ENCODE measurements at regions not wholly inside any gene's neighbourhood (a gene's known extent, or its start where the extent isn't known, plus 50 kb on each side); places are given as distances from the start of the nearest gene placed in this dataset.
A peak's percentile ranks its signal among the peaks of the same experiment; 100 is the strongest.

DNA sequence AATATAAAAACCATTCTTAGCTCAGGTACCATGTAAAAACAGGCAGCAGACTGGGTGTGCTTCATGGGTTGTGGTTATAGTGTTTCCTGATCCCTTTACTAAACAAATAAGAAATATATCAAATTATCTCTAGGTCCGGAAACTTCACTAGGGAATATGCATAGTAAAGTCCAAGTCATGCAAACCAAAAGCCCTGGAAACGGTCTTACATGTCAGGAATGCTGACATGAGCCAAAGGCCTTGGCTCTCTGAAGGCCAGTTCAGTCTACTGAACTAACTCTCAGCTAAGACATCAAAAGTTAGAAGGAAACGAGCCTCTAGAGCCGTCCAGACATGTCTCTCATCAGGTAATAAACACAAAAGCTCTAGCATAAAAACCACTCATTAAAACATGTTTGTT, 778.9 kb upstream of the ZNF608 start:
- H3K4me1 Mint-ChIP-seq: no peaks in the 10 kb centered on the region
- DNase-seq: no peak
- H3K4me3 Mint-ChIP-seq: no peak overlapping the region
- peaks cover 0 to 7% (median 3%) of the 10 kb centered on the region in 6 donors for H3K9me3 Mint-ChIP-seq
- peaks cover 0 to 1% (median 0%) of the 10 kb centered on the region in 3 donors for H3K27me3 Mint-ChIP-seq (ENCODE audit: low read depth in 3 of 3)
- no peaks in the 10 kb centered on the region for H3K36me3 Mint-ChIP-seq
- no peak overlapping the region for H3K27ac Mint-ChIP-seq

DNA sequence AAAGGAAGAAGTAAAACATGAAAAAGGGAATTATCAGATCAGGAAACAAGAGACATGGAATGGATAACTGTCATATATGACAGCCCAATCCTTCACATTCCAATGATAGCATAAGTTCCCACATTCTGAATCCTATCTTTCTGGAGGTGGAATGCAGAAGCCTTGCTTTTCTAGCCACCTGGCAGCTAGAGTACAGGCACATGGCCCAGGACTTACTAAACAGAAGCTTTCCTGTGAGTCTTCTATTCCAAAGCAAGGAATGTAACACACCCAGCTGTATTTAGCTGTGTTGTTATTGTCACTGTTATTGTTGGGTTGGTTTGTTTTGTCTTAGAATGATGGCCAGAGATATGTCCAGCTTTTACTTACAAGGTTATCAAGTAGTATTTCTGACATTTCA, 780.5 kb upstream of the ZNF608 start:
- Mint-ChIP-seq H3K27ac (no peak overlapping the region), H3K36me3 (no peaks in the 10 kb centered on the region), H3K4me1 (no peaks in the 10 kb centered on the region), H3K9me3 (peaks cover 0 to 2% (median 0%) of the 10 kb centered on the region in 6 donors), H3K27me3 (ENCODE audit: low read depth in 3 of 3) (peaks cover 0 to 1% (median 0%) of the 10 kb centered on the region in 3 donors), H3K4me3 (no peak overlapping the region)
- no peak for DNase-seq

DNA sequence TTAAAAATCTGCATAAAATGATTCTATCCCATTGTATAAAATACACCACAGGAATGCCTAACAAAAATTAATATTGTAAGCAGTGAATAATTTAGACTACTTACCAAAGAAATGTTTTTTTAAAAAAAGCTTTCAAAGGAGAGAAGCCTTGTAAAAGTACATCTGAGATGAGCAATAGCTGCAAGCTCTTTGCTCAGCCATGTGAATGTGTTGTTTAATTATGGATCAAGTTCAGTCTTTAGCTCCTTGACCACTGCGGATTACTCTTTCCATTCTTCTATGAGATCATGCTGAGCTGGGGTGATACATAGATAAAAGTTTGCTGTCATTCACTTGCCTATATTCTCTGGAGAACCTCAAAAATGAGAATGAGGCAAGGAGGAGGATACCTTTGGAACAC, 782.4 kb upstream of the ZNF608 start:
- peaks cover 0 to 5% (median 1%) of the 10 kb centered on the region in 6 donors for H3K9me3 Mint-ChIP-seq
- no peaks in the 10 kb centered on the region for H3K4me1 Mint-ChIP-seq
- no peak overlapping the region for H3K27ac Mint-ChIP-seq
- DNase-seq: no peak
- H3K4me3 Mint-ChIP-seq: no peak overlapping the region
- H3K27me3 Mint-ChIP-seq (ENCODE audit: low read depth in 3 of 3): peaks cover 0 to 3% (median 0%) of the 10 kb centered on the region in 3 donors
- H3K36me3 Mint-ChIP-seq: peaks cover 0 to under 1% (median 0%) of the 10 kb centered on the region in 3 donors

DNA sequence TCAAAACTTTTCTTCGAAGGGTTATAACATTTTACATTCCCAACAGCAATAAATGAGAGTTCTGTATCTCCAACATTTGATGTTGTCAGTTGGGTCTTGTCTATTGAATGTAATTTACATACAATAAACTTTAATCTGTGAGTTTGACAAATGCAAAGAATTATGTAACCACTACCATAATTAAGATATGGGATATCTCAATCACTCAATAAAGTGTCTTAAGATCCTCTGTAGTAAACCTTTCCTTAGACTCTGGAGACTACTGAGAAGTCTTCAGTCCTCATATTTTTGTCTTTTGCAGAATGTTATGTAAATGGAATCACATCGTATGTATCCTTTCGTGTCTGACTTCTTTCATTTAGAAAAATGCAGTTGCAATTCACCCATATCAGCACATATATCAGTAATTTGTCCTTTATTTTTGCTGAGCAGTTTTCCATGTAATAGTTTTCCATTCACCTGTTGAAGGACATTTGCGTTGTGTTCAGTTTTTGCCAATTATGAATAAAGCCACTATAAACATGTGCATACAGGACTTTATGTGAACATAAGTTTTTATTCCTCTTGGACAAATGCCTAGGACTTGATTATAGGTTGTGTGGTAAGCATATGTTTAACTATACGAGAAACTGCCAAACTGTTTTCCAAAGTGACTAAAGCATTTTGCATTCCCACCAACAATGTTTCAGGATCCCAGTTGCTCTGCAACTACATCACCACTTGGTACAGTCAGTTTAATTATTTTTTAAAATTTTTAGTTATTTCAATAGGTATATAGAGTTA, 784.6 kb upstream of the ZNF608 start:
- Mint-ChIP-seq H3K4me3 (no peak overlapping the region), H3K4me1 (peaks cover 8 to 10% of the 10 kb centered on the region in 2 donors), H3K27me3 (ENCODE audit: low read depth in 3 of 3) (peaks cover 0 to 3% (median 0%) of the 10 kb centered on the region in 3 donors), H3K27ac (no peak overlapping the region), H3K36me3 (peaks cover 0 to 7% (median 0%) of the 10 kb centered on the region in 3 donors), H3K9me3 (peaks cover 0 to 16% (median 5%) of the 10 kb centered on the region in 6 donors)
- DNase-seq: no peak

DNA sequence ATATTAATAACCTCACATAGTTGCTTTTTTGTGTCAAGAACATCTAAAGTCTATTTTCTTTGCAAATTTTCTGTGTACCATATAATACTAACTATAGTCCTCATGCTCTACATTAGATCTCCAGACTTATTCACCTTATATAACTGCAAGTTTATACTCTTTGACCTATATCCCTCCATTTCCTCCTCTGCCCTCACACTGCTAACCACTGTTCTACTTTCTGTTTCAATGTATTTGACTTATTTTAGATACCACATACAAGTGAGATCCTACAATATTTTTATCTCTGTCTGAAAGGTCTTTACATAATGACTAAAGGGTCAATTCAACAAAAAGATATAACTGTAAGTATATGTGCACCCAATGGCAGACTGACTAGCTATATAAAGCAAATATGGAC, 789.7 kb upstream of the ZNF608 start:
- H3K4me3 Mint-ChIP-seq: peak overlapping the region; percentile 7 to 68 (median 54)
- H3K4me1 Mint-ChIP-seq: peaks cover 28 to 29% of the 10 kb centered on the region in 2 donors
- DNase-seq: peak; percentile 26 to 35 (median 26)
- H3K36me3 Mint-ChIP-seq: peaks cover 6 to 17% (median 17%) of the 10 kb centered on the region in 3 donors
- peak overlapping the region; percentile 3 to 88 (median 64) for H3K27ac Mint-ChIP-seq
- peaks cover 0 to 2% (median 0%) of the 10 kb centered on the region in 3 donors for H3K27me3 Mint-ChIP-seq (ENCODE audit: low read depth in 3 of 3)
- H3K9me3 Mint-ChIP-seq: peaks cover 9 to 36% (median 20%) of the 10 kb centered on the region in 6 donors

DNA sequence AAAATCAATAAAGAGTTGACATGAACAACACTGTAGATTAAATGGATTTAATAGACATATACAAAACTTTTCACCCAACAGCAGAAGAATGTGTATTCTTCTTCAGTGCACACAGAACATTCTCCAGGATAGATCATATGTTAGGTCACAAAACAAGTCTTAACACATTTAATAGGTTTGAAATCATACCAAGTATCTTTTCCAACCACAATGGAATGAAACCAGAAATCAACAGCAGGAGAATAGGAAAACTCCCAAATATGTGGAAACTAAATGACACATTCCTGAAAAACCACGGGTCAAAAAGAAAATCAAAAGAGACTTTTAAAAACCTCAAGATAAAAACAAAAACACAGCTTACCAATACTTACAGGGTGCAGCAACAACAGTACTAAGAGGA, 790.1 kb upstream of the ZNF608 start:
- H3K27ac Mint-ChIP-seq: peak overlapping the region; percentile 3 to 88 (median 64)
- peak overlapping the region; percentile 7 to 68 (median 54) for H3K4me3 Mint-ChIP-seq
- no peak for DNase-seq

DNA sequence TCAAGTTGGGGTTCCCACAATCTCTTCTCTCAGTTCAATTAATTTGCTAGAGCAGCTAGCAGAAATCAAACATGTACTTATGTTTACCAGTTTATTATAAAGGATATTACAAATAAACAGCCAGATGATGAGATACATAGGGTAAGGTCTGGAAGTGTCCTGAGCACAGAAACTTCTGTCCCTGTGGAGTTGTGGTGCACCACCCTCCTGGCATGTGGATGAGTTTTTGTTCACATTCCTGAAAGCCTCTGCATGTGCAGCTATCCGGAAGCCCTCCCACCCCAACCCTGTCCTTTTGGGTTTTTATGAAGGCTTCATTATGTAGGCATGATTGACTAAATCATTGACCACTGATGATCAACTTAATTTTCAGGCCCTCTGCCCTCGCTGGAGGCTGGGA, 791.2 kb upstream of the ZNF608 start:
- Mint-ChIP-seq H3K27me3 (ENCODE audit: low read depth in 3 of 3) (peaks cover 0 to 2% (median 0%) of the 10 kb centered on the region in 3 donors), H3K27ac (peak overlapping the region in 3 of 6 donors; percentile 24 to 46 (median 31)), H3K4me3 (peak overlapping the region in 1 of 5 donors; percentile 28), H3K4me1 (peaks cover 28 to 29% of the 10 kb centered on the region in 2 donors), H3K9me3 (peaks cover 9 to 36% (median 20%) of the 10 kb centered on the region in 6 donors), H3K36me3 (peaks cover 6 to 17% (median 17%) of the 10 kb centered on the region in 3 donors)
- no peak for DNase-seq

More for the DNA sequence above, 790.1 kb upstream of the ZNF608 start:
- Mint-ChIP-seq H3K4me1 (peaks cover 28 to 29% of the 10 kb centered on the region in 2 donors), H3K36me3 (peaks cover 6 to 17% (median 17%) of the 10 kb centered on the region in 3 donors), H3K27me3 (ENCODE audit: low read depth in 3 of 3) (peaks cover 0 to 2% (median 0%) of the 10 kb centered on the region in 3 donors), H3K9me3 (peaks cover 9 to 36% (median 20%) of the 10 kb centered on the region in 6 donors)

DNA sequence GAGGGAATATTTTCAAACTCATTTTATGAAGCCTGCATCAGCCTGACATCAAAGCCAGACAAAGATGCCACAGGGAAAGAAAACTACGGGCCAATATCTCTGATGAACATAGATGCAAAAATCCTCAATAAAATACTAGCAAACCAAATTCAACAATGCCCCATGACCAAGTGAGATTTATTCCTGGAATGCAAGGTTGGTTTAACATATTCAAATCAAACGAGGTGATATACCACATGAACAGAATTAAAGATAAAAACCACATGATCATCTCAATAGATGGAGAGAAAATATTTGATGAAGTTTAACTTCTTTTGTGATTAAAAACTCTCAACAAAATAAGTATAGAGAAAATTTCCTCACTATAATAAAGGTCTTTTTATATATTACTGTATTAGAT, 792.0 kb upstream of the ZNF608 start:
- Mint-ChIP-seq H3K4me3 (peak overlapping the region in 1 of 5 donors; percentile 5), H3K27me3 (ENCODE audit: low read depth in 3 of 3) (peaks cover 0 to 2% (median 0%) of the 10 kb centered on the region in 3 donors), H3K36me3 (peaks cover 6 to 17% (median 17%) of the 10 kb centered on the region in 3 donors), H3K4me1 (peaks cover 28 to 29% of the 10 kb centered on the region in 2 donors), H3K9me3 (peaks cover 9 to 33% (median 20%) of the 10 kb centered on the region in 6 donors), H3K27ac (peak overlapping the region in 1 of 6 donors; percentile 3)
- DNase-seq: no peak

DNA sequence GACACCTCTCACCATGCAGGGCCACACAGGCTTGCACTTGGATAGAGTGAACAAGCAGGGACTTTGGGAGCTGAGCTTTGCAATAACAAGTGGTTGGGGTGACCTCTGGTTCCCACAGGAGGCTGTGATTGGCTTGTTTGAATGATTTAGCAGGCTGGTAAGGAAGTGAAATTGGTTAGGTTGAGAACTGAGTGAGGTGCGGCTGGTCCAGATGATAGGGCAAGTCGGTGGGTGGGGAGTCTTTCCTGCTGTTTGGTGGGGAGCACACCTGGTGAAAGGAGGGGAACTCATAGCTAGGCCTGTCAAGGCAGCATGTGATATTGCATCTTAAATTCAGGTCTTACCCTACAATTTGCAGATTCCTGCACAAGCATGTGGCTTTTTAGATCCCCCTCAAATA, 794.6 kb upstream of the ZNF608 start:
- Mint-ChIP-seq H3K9me3 (peaks cover 9 to 22% (median 17%) of the 10 kb centered on the region in 6 donors), H3K36me3 (peaks cover 6 to 17% (median 10%) of the 10 kb centered on the region in 3 donors), H3K4me1 (peaks cover 17 to 20% of the 10 kb centered on the region in 2 donors), H3K27ac (no peak overlapping the region), H3K27me3 (ENCODE audit: low read depth in 3 of 3) (peaks cover 0 to 3% (median 0%) of the 10 kb centered on the region in 3 donors), H3K4me3 (peak overlapping the region in 1 of 5 donors; percentile 26)
- no peak for DNase-seq

DNA sequence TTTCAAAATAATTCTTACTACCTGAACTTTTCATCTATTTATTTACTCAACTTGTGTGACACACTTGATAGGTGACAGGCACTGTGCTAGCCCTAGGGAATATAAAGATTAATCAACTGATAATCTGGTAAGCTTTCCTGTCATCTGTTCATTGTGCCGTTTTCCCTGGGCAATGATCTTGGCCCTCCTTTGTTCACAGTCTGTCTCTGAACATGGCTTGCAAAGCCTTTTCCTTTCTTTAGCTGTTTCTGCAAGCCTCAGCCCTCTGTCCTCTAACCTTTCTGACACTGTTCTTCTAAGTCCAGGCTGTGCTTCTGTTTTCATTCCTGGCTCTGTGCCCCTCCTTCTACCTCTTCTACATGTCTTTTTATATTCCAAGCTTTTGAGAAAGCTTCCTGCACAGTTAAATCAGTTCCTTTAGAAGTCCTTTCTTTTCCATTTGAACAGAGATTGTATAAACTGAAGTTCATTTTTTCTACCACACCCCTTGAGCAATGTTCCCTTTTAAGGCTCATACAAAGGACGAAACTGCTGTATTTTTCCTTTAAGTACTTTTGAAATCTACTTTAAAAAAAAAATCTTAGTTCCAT, 803.0 kb upstream of the ZNF608 start:
- Mint-ChIP-seq H3K27ac (no peak overlapping the region), H3K4me3 (no peak overlapping the region), H3K36me3 (peaks cover 0 to 5% (median 0%) of the 10 kb centered on the region in 3 donors), H3K27me3 (ENCODE audit: low read depth in 3 of 3) (peaks cover 0 to 3% (median 2%) of the 10 kb centered on the region in 3 donors), H3K4me1 (no peaks in the 10 kb centered on the region), H3K9me3 (peaks cover 0 to 6% (median 0%) of the 10 kb centered on the region in 6 donors)
- no peak for DNase-seq

DNA sequence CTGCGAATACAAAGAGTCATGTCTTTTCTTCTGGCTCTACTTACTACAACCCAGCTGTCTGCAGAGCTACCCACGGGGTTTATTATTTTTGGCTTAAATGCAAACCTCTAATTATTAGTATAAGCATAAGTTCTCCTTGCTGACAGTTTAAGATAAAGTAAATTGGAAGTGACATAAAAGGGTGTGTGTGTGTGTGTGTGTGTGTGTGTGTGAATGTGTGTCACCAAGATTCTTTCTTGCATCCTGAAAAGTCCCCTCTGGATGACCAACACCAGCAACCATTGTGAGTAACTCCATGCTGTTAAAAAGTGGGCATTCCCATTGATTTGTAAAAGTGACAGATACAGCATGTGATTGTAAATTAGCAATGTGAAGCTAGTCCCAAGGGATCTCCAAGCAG, 803.8 kb upstream of the ZNF608 start:
- Mint-ChIP-seq H3K4me1 (no peaks in the 10 kb centered on the region), H3K4me3 (no peak overlapping the region), H3K27me3 (ENCODE audit: low read depth in 3 of 3) (peaks cover 0 to 4% (median 0%) of the 10 kb centered on the region in 3 donors), H3K27ac (no peak overlapping the region), H3K36me3 (peaks cover 0 to 7% (median 0%) of the 10 kb centered on the region in 3 donors), H3K9me3 (peaks cover 0 to 6% (median 0%) of the 10 kb centered on the region in 6 donors)
- DNase-seq: no peak

DNA sequence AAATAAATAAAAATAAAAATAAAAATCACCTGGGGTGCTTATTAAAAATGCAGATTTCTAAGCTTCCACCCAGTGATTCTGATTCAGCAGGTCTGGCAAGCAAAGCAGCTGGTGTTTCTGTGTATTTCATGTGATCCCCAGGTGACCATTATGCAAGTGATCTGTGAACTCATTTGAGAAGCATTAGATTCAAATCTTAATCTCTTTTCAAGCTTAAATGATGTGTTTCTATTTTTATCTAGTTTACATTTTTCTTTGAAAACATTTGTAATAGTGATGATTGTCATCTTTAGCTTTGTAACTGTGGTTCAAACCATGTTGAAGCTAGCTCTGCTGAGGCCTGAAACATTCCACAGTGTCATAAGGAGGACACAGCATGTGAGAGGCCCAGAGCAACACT, 804.8 kb upstream of the ZNF608 start:
- Mint-ChIP-seq H3K9me3 (peaks cover 0 to 8% (median 0%) of the 10 kb centered on the region in 6 donors), H3K27ac (no peak overlapping the region), H3K4me3 (no peak overlapping the region), H3K27me3 (ENCODE audit: low read depth in 3 of 3) (peaks cover 0 to 4% (median 0%) of the 10 kb centered on the region in 3 donors), H3K4me1 (no peaks in the 10 kb centered on the region), H3K36me3 (peaks cover 0 to 5% (median 0%) of the 10 kb centered on the region in 3 donors)
- no peak for DNase-seq

DNA sequence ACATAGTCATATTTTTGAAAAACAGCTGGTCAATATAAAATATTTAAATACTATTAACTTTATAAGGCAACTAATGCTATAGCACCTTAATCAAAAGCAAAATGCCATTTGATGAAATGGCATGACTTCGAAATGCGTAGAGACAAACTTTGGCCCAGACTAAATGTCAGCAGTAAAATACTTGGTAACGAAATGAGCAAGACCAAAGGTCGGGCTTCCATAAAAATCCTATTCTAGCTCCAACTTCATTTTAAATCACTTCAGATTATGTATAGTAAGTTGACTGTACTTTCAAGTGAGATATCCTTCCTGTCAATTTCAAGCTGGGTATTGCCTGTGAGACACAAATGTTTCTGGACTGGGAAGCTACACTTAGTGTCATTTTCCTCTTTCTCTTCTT, 805.4 kb upstream of the ZNF608 start:
- Mint-ChIP-seq H3K27me3 (ENCODE audit: low read depth in 3 of 3) (peaks cover 0 to 4% (median 0%) of the 10 kb centered on the region in 3 donors), H3K4me3 (no peak overlapping the region), H3K9me3 (peaks cover 0 to 11% (median 0%) of the 10 kb centered on the region in 6 donors), H3K36me3 (peaks cover 0 to 4% (median 0%) of the 10 kb centered on the region in 3 donors), H3K27ac (no peak overlapping the region), H3K4me1 (no peaks in the 10 kb centered on the region)
- no peak for DNase-seq

DNA sequence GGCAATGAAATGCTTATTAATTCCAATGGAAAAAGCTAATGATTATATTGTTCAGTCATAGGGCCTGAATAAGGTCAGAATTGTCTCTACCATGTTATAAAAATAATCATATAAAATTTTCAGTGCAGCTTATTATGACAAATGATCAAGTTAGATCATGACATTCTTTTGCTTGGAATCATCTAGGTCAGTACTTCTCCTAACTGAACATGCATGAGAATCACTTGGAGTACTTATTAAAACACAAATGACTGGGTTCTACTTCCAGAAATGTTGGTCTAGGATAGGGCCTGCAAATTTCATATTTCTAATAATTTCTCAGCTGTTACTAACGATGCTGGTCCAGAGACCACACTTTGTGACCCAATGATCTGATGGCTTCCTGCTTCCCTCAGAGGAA, 806.0 kb upstream of the ZNF608 start:
- no peak for DNase-seq
- no peak overlapping the region for H3K4me3 Mint-ChIP-seq
- peaks cover 0 to 11% (median 0%) of the 10 kb centered on the region in 6 donors for H3K9me3 Mint-ChIP-seq
- H3K27me3 Mint-ChIP-seq (ENCODE audit: low read depth in 3 of 3): peaks cover 0 to 4% (median 0%) of the 10 kb centered on the region in 3 donors
- peaks cover 0 to 4% (median 0%) of the 10 kb centered on the region in 3 donors for H3K36me3 Mint-ChIP-seq
- no peaks in the 10 kb centered on the region for H3K4me1 Mint-ChIP-seq
- H3K27ac Mint-ChIP-seq: no peak overlapping the region
